Calu3 (cell line): ENCODE measurements at regions not wholly inside any gene's neighbourhood (a gene's known extent, or its start where the extent isn't known, plus 50 kb on each side); places are given as distances from the start of the nearest gene placed in this dataset.

Experiments used
- BruUV-seq: library from RNA; stranded (reverse); fragments of 400-500 nt; replicated peaks from 2 replicates; lab custom pipeline; 2021; lab: Mats Ljungman, UMichigan
- CTCF ChIA-PET: fragments of 300-600 bp; sonication (Branson Sonifier 250); formaldehyde crosslinking; loops from one replicate; lab custom pipeline; 2022; ENCODE audit warnings: antibody characterized with exemption; lab: Charles Lee
- DNase-seq: peaks from one replicate; pipeline ENCODE4 v3.0.0; 2022
- H3K27ac Mint-ChIP-seq: one replicate; pipeline ENCODE4 v1.8.0; 2022; ENCODE audit warnings: mixed read lengths; ENCODE audit not compliant: unreplicated experiment
- H3K27me3 Mint-ChIP-seq: one replicate; pipeline ENCODE4 v1.8.0; 2022; ENCODE audit warnings: mixed read lengths; ENCODE audit not compliant: unreplicated experiment
- H3K36me3 Mint-ChIP-seq: one replicate; pipeline ENCODE4 v1.8.0; 2022; ENCODE audit warnings: mild to moderate bottlenecking, moderate library complexity, mixed read lengths; ENCODE audit not compliant: insufficient read depth, unreplicated experiment
- H3K4me1 Mint-ChIP-seq: one replicate; pipeline ENCODE4 v1.8.0; 2022; ENCODE audit warnings: mild to moderate bottlenecking, low read depth, mixed read lengths; ENCODE audit not compliant: unreplicated experiment
- H3K4me3 Mint-ChIP-seq: one replicate; pipeline ENCODE4 v1.8.0; 2022; ENCODE audit warnings: mild to moderate bottlenecking, low read depth, moderate library complexity, mixed read lengths; ENCODE audit not compliant: unreplicated experiment
- H3K9me3 Mint-ChIP-seq: one replicate; pipeline ENCODE4 v1.8.0; 2022; ENCODE audit warnings: low read depth, mixed read lengths; ENCODE audit not compliant: unreplicated experiment
- CTCF ChIP-seq: fragments of 200-600 bp; IDR thresholded peaks from one replicate; pipeline ENCODE4 v1.8.0; 2022; ENCODE audit warnings: antibody characterized with exemption; ENCODE audit not compliant: unreplicated experiment
- intact Hi-C: fragments of 100-400 bp; cut with micrococcal nuclease; formaldehyde crosslinking; loops from one replicate; pipeline ENCODE4 v1.10.0; 2022; ENCODE audit not compliant: unreplicated experiment

GRCh38 chr1:47708658-47709018, 270.8 kb downstream of the FOXD2 start:
- Mint-ChIP-seq H3K27ac (no peak overlapping the region), H3K4me3 (peak overlapping the region; percentile 83), H3K9me3 (no peaks in the 10 kb centered on the region), H3K36me3 (peaks cover 17% of the 10 kb centered on the region), H3K27me3 (peaks cover 43% of the 10 kb centered on the region), H3K4me1 (no peaks in the 10 kb centered on the region)
- no peak for TF ChIP-seq CTCF
- DNase-seq: no peak
- CTCF ChIA-PET: interaction anchor here (1.2 to 3.2 kb wide), 4 partner anchors 76 to 271 kb away, joined by 3 to 21 read pairs (median 10); partner anchors contain the start of gene FOXD2
- intact Hi-C loops: loop anchor here (1.0 kb wide), 1 partner anchor 181 kb away; no protein-coding TSS in a partner anchor
- BruUV-seq: no TSS peak

GRCh38 chr1:47709019-47709871, 271.4 kb downstream of the FOXD2 start:
- peak; percentile 44 for DNase-seq
- CTCF ChIA-PET: interaction anchor here (1.2 to 3.2 kb wide), 6 partner anchors 17 to 273 kb away, joined by 3 to 21 read pairs (median 10); partner anchors contain the start of gene FOXD2
- Mint-ChIP-seq H3K4me3 (peak overlapping the region; percentile 83), H3K27me3 (peaks cover 49% of the 10 kb centered on the region), H3K4me1 (no peaks in the 10 kb centered on the region), H3K27ac (no peak overlapping the region), H3K9me3 (no peaks in the 10 kb centered on the region), H3K36me3 (peaks cover 17% of the 10 kb centered on the region)
- peak; percentile 66 for TF ChIP-seq CTCF
- no TSS peak for BruUV-seq
- intact Hi-C loops: loop anchor here (1.0 kb wide), 1 partner anchor 182 kb away; no protein-coding TSS in a partner anchor

- TF ChIP-seq CTCF: peak; percentile 10
- Mint-ChIP-seq H3K27me3 (peaks cover 55% of the 10 kb centered on the region), H3K36me3 (peaks cover 17% of the 10 kb centered on the region), H3K27ac (no peak overlapping the region), H3K4me1 (no peaks in the 10 kb centered on the region), H3K9me3 (no peaks in the 10 kb centered on the region), H3K4me3 (peak overlapping the region; percentile 83)
- BruUV-seq: no TSS peak
- CTCF ChIA-PET: interaction anchor here (0.9 to 3.2 kb wide), 10 partner anchors 16 to 274 kb away, joined by 3 to 21 read pairs (median 4); partner anchors contain the start of gene FOXD2
- intact Hi-C loops: loop anchor here (1.0 to 5.0 kb wide), 4 partner anchors 58 to 323 kb away; no protein-coding TSS in a partner anchor
- DNase-seq: peak; percentile 37
These were observed 272.0 kb downstream of the FOXD2 start for GRCh38 chr1:47709872-47710231.

GRCh38 chr1:47710329-47711071, 272.7 kb downstream of the FOXD2 start:
- H3K9me3 Mint-ChIP-seq: no peaks in the 10 kb centered on the region
- H3K27me3 Mint-ChIP-seq: peaks cover 61% of the 10 kb centered on the region
- DNase-seq: peak; percentile 88
- no peaks in the 10 kb centered on the region for H3K4me1 Mint-ChIP-seq
- CTCF ChIA-PET: interaction anchor here (0.6 to 3.2 kb wide), 11 partner anchors 16 to 274 kb away, joined by 3 to 21 read pairs (median 3); partner anchors contain the start of gene FOXD2
- H3K36me3 Mint-ChIP-seq: peaks cover 17% of the 10 kb centered on the region
- no peak overlapping the region for H3K27ac Mint-ChIP-seq
- BruUV-seq: no TSS peak
- TF ChIP-seq CTCF: peak; percentile 95
- H3K4me3 Mint-ChIP-seq: peak overlapping the region; percentile 83
- intact Hi-C loops: loop anchor here (2.0 to 5.0 kb wide), 3 partner anchors 58 to 323 kb away; no protein-coding TSS in a partner anchor
